Calu3 (cell line): ENCODE measurements at regions not wholly inside any gene's neighbourhood (a gene's known extent, or its start where the extent isn't known, plus 50 kb on each side); places are given as distances from the start of the nearest gene placed in this dataset.

Experiments
- BruUV-seq: library from RNA; stranded (reverse); fragments of 400-500 nt; replicated peaks from 2 replicates; lab custom pipeline; 2021; lab: Mats Ljungman, UMichigan
- CTCF ChIA-PET: fragments of 300-600 bp; sonication (Branson Sonifier 250); formaldehyde crosslinking; loops from one replicate; lab custom pipeline; 2022; ENCODE audit warnings: antibody characterized with exemption; lab: Charles Lee
- DNase-seq: peaks from one replicate; pipeline ENCODE4 v3.0.0; 2022
- H3K27ac Mint-ChIP-seq: one replicate; pipeline ENCODE4 v1.8.0; 2022; ENCODE audit warnings: mixed read lengths; ENCODE audit not compliant: unreplicated experiment
- H3K27me3 Mint-ChIP-seq: one replicate; pipeline ENCODE4 v1.8.0; 2022; ENCODE audit warnings: mixed read lengths; ENCODE audit not compliant: unreplicated experiment
- H3K36me3 Mint-ChIP-seq: one replicate; pipeline ENCODE4 v1.8.0; 2022; ENCODE audit warnings: mild to moderate bottlenecking, moderate library complexity, mixed read lengths; ENCODE audit not compliant: insufficient read depth, unreplicated experiment
- H3K4me1 Mint-ChIP-seq: one replicate; pipeline ENCODE4 v1.8.0; 2022; ENCODE audit warnings: mild to moderate bottlenecking, low read depth, mixed read lengths; ENCODE audit not compliant: unreplicated experiment
- H3K4me3 Mint-ChIP-seq: one replicate; pipeline ENCODE4 v1.8.0; 2022; ENCODE audit warnings: mild to moderate bottlenecking, low read depth, moderate library complexity, mixed read lengths; ENCODE audit not compliant: unreplicated experiment
- H3K9me3 Mint-ChIP-seq: one replicate; pipeline ENCODE4 v1.8.0; 2022; ENCODE audit warnings: low read depth, mixed read lengths; ENCODE audit not compliant: unreplicated experiment
- CTCF ChIP-seq: fragments of 200-600 bp; IDR thresholded peaks from one replicate; pipeline ENCODE4 v1.8.0; 2022; ENCODE audit warnings: antibody characterized with exemption; ENCODE audit not compliant: unreplicated experiment
- intact Hi-C: fragments of 100-400 bp; cut with micrococcal nuclease; formaldehyde crosslinking; loops from one replicate; pipeline ENCODE4 v1.10.0; 2022; ENCODE audit not compliant: unreplicated experiment

GRCh38 chr6:18629571-18629970 is 242.4 kb downstream of the RNF144B start:
- TF ChIP-seq CTCF, result no peak
- H3K27ac Mint-ChIP-seq, result no peak overlapping the region
- no TSS peak for BruUV-seq
- intact Hi-C loops, result no loop called here
- DNase-seq, result no peak
- no peaks in the 10 kb centered on the region for H3K9me3 Mint-ChIP-seq
- no peaks in the 10 kb centered on the region for H3K4me1 Mint-ChIP-seq
- CTCF ChIA-PET, result no interaction called here
- H3K27me3 Mint-ChIP-seq, result peaks cover 6% of the 10 kb centered on the region
- H3K4me3 Mint-ChIP-seq, result no peak overlapping the region
- no peaks in the 10 kb centered on the region for H3K36me3 Mint-ChIP-seq

- H3K27me3 Mint-ChIP-seq, result peaks cover 19% of the 10 kb centered on the region
- H3K27ac Mint-ChIP-seq, result no peak overlapping the region
- CTCF ChIA-PET, result interaction anchor here (0.6 to 0.7 kb wide), 2 partner anchors 26 to 87 kb away, joined by 3 read pairs; no protein-coding TSS in a partner anchor
- H3K36me3 Mint-ChIP-seq, result no peaks in the 10 kb centered on the region
- intact Hi-C loops, result no loop called here
- no peak for DNase-seq
- no TSS peak for BruUV-seq
- no peaks in the 10 kb centered on the region for H3K9me3 Mint-ChIP-seq
- no peaks in the 10 kb centered on the region for H3K4me1 Mint-ChIP-seq
- no peak for TF ChIP-seq CTCF
- H3K4me3 Mint-ChIP-seq, result no peak overlapping the region
These were observed 245.7 kb downstream of the RNF144B start for GRCh38 chr6:18632670-18633410.

DNA sequence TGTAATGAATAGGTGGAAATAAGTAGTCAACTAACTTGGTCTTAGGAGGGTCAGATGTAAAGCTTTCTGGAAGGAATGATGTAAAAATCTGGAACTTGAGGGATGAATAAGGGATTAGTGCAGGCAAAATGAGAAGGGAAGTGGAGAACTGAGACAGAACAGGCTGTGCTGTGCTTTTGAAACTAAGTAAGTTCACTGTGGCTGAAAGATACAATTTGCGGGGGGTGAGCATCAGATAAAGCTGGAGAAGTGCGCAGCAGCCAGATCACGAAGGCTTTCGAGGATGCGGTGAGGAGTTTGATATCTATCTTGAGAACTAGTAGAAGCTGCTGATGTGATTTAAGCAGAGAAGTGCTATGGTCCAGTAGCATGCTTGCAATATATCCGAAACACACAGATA is 247.8 kb downstream of the RNF144B start:
- Mint-ChIP-seq H3K27me3 (peaks cover 37% of the 10 kb centered on the region), H3K4me1 (no peaks in the 10 kb centered on the region), H3K9me3 (no peaks in the 10 kb centered on the region), H3K4me3 (no peak overlapping the region), H3K27ac (no peak overlapping the region), H3K36me3 (no peaks in the 10 kb centered on the region)
- no TSS peak for BruUV-seq
- DNase-seq, result no peak
- intact Hi-C loops, result no loop called here
- CTCF ChIA-PET, result no interaction called here
- TF ChIP-seq CTCF, result no peak

GRCh38 chr6:18640134-18640533 is 253.0 kb downstream of the RNF144B start:
- H3K4me3 Mint-ChIP-seq, result no peak overlapping the region
- no peak for TF ChIP-seq CTCF
- DNase-seq, result no peak
- H3K27me3 Mint-ChIP-seq, result peaks cover 25% of the 10 kb centered on the region
- BruUV-seq, result no TSS peak
- intact Hi-C loops, result no loop called here
- H3K27ac Mint-ChIP-seq, result no peak overlapping the region
- no peaks in the 10 kb centered on the region for H3K9me3 Mint-ChIP-seq
- H3K4me1 Mint-ChIP-seq, result peaks cover 8% of the 10 kb centered on the region
- H3K36me3 Mint-ChIP-seq, result no peaks in the 10 kb centered on the region
- CTCF ChIA-PET, result no interaction called here
